Lower lobe of right lung (tissue), 2 donors: ENCODE measurements at regions not wholly inside any gene's neighbourhood (a gene's known extent, or its start where the extent isn't known, plus 50 kb on each side); places are given as distances from the start of the nearest gene placed in this dataset.

Source experiments
- ATAC-seq, 2 donors: fragments of 200-7000 bp; cut with Tn5 transposase; one replicate each; pipeline ENCODE4 v1.9.1; 2020 to 2022; ENCODE audit warnings: mild to moderate bottlenecking in 2 of 2, moderate library complexity in 2 of 2
- DNase-seq: peaks from one replicate; pipeline ENCODE4 v3.0.0-alpha.2; 2020
- H3K27ac ChIP-seq: fragments of 200-600 bp; one replicate; pipeline ENCODE4 v1.8.0; 2022
- H3K27me3 ChIP-seq: fragments of 200-600 bp; one replicate; pipeline ENCODE4 v1.8.0; 2022; ENCODE audit warnings: low read depth
- H3K36me3 ChIP-seq: fragments of 200-600 bp; one replicate; pipeline ENCODE4 v1.8.0; 2022; ENCODE audit warnings: mild to moderate bottlenecking
- H3K4me1 ChIP-seq: fragments of 200-600 bp; one replicate; pipeline ENCODE4 v1.8.0; 2022
- H3K4me3 ChIP-seq: fragments of 200-600 bp; one replicate; pipeline ENCODE4 v1.8.0; 2022; ENCODE audit warnings: mild to moderate bottlenecking
- H3K9me3 ChIP-seq: fragments of 200-600 bp; one replicate; pipeline ENCODE4 v1.8.0; 2022
- intact Hi-C: fragments of 100-400 bp; cut with DNase I; formaldehyde crosslinking; loops from one replicate; pipeline ENCODE4 v1.11.0; 2022
- TF ChIP-seq, protein P1 (sequence below): fragments of 200-600 bp; IDR thresholded peaks from one replicate; pipeline ENCODE4 v1.8.0; 2022; ENCODE audit warnings: antibody characterized with exemption, mild to moderate bottlenecking
- donor health status: DM: no; HTN: yes; CAD: no; lungs with severe emphysema.

DNA sequence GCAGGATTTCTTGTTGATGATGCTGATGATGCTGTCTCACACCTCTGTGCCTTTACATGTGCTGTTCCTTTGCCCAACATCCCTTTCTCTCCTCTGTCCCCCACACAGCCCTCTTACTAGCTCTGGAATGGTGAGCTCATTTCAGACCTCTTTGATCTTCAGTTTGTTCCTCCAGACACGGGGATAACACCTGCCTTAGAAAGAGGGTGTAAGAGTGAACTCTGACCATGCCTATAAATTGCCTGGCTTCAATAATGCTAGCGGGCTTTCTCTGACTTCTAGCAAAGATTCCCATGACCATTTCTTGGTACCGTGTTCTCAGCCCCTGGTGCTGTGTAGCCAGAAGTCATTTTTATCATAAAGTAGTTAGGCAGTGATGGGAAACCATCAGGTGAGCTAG lies 55.9 kb upstream of the DRD2 start:
- intact Hi-C loops, result loop anchor here (10.0 kb wide), 1 partner anchor 226 kb away; no protein-coding TSS in a partner anchor
- H3K4me3 ChIP-seq, result no peak overlapping the region
- TF ChIP-seq, protein P1, sequence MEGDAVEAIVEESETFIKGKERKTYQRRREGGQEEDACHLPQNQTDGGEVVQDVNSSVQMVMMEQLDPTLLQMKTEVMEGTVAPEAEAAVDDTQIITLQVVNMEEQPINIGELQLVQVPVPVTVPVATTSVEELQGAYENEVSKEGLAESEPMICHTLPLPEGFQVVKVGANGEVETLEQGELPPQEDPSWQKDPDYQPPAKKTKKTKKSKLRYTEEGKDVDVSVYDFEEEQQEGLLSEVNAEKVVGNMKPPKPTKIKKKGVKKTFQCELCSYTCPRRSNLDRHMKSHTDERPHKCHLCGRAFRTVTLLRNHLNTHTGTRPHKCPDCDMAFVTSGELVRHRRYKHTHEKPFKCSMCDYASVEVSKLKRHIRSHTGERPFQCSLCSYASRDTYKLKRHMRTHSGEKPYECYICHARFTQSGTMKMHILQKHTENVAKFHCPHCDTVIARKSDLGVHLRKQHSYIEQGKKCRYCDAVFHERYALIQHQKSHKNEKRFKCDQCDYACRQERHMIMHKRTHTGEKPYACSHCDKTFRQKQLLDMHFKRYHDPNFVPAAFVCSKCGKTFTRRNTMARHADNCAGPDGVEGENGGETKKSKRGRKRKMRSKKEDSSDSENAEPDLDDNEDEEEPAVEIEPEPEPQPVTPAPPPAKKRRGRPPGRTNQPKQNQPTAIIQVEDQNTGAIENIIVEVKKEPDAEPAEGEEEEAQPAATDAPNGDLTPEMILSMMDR, result no peak

DNA sequence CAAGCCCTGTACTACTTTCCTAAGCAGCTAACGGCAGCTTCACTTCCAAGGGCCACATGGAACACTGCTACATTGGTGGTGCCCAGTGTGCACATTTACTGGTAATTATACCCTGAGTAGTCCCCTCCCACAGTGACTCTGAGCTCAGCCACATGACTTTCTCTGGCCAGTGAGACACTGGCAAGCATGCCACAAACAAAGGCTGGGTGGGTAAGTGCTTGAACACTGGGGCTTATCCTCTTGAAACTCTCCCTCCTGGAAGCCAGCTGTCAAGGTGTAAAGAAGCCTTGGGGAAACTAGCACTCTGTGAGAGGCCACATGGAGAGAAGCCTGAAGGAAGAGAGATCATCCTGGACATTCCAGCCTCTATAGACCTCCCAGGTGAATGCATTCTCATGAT lies 54.4 kb upstream of the DRD2 start:
- Histone ChIP-seq H3K4me1 (no peaks in the 10 kb centered on the region), H3K4me3 (no peak overlapping the region), H3K27me3 (peaks cover 5% of the 10 kb centered on the region), H3K27ac (no peak overlapping the region), H3K9me3 (no peaks in the 10 kb centered on the region), H3K36me3 (no peaks in the 10 kb centered on the region)
- TF ChIP-seq, protein P1, result no peak
- ATAC-seq (no peak), DNase-seq (no peak)
- intact Hi-C loops, result loop anchor here (10.0 kb wide), 1 partner anchor 225 kb away; no protein-coding TSS in a partner anchor

More for the DNA sequence above, 55.9 kb upstream of the DRD2 start:
- no peaks in the 10 kb centered on the region for H3K4me1 ChIP-seq
- peaks cover 5% of the 10 kb centered on the region for H3K27me3 ChIP-seq
- no peaks in the 10 kb centered on the region for H3K36me3 ChIP-seq
- no peaks in the 10 kb centered on the region for H3K9me3 ChIP-seq
- H3K27ac ChIP-seq, result no peak overlapping the region
- DNase-seq (no peak), ATAC-seq (no peak)

DNA sequence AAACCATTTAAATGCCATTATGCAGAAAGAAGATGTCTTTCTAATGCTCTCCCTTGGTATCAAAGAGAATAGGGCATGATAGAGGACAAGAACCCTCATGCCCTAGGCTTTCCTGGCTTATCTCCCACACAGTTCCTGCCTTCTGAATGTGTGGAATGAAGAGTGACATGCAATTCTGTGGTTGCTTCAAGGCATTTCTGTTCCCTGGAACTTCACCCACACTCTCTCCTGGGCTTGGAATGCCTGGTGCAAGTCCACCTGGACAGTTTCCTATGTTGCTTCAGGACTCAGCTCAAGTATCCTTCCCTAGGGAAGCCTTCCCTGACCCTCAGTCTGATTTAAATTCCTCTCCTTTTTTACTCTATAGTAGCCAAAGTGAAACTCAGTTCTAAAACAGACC lies 53.8 kb upstream of the DRD2 start:
- H3K27ac ChIP-seq, result no peak overlapping the region
- DNase-seq (no peak), ATAC-seq (no peak)
- H3K9me3 ChIP-seq, result no peaks in the 10 kb centered on the region
- H3K36me3 ChIP-seq, result no peaks in the 10 kb centered on the region
- H3K4me1 ChIP-seq, result no peaks in the 10 kb centered on the region
- intact Hi-C loops, result no loop called here
- peaks cover 5% of the 10 kb centered on the region for H3K27me3 ChIP-seq
- TF ChIP-seq, protein P1, result no peak
- no peak overlapping the region for H3K4me3 ChIP-seq

DNA sequence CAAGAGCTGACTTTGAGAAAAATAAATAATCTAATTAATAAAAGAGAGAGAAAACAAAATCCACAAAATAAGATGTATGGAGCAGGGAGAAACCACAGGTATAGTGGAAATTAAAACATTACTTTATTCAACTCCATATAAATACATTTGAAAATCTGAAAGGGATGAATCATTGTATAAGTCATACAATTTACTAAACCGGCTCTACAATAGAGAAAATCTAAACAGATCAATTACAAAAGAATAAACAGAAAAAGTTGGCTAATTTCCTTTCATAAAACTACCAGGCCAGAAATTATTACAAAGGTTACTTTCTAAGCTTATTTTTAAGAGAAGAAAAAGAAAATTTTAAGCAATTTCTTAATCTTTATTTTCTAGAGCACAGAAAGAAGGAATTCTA lies 51.3 kb upstream of the DRD2 start:
- no peak overlapping the region for H3K4me3 ChIP-seq
- TF ChIP-seq, protein P1, result no peak
- DNase-seq (no peak), ATAC-seq (no peak)
- intact Hi-C loops, result no loop called here
- no peaks in the 10 kb centered on the region for H3K36me3 ChIP-seq
- no peak overlapping the region for H3K27ac ChIP-seq
- peaks cover 14% of the 10 kb centered on the region for H3K27me3 ChIP-seq
- no peaks in the 10 kb centered on the region for H3K9me3 ChIP-seq
- no peaks in the 10 kb centered on the region for H3K4me1 ChIP-seq
